GM13976 (cell line): ENCODE measurements at regions not wholly inside any gene's neighbourhood (a gene's known extent, or its start where the extent isn't known, plus 50 kb on each side); places are given as distances from the start of the nearest gene placed in this dataset.

Experiments
- DNase-seq: peaks from one replicate; pipeline ENCODE4 v3.0.0; 2012; ENCODE audit warnings: low spot score
- in situ Hi-C: fragments of 300-500 bp; cut with MboI; formaldehyde crosslinking; loops from one replicate; pipeline ENCODE4 v1.12.0; 2022; ENCODE audit warnings: low sequenced_read_pairs, mixed read lengths, inconsistent platforms; ENCODE audit not compliant: unreplicated experiment
- TF ChIP-seq, protein P1 (sequence below): IDR thresholded peaks from 2 replicates; pipeline ENCODE4 v1.5.1; 2012; ENCODE audit warnings: borderline replicate concordance, mild to moderate bottlenecking; ENCODE audit not compliant: insufficient read depth; ENCODE audit errors: extremely low read depth, missing control alignments, control extremely low read depth

GRCh38 chr2:156792242-156792840 lies 356.2 kb downstream of the GPD2 start:
- no peak for DNase-seq
- in situ Hi-C loops = no loop called here

DNA sequence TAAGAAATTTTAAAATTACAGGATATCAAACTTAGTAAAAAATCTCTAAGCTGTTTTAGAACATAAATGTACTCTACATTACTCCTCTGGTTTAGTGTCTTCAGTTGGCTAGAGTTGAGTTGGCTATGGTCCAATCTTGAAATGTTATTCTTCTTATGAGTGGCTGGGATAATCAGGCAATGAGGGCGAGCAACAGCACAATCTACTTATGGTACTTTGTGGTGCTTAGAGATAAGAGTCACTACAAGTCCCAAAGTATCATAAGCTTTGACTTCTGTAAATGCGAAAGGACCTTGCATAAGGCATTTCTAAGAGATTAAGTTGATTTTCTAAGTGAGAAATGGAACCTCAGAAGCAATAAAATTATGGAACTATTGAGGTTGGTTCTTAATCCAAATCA lies 361.7 kb downstream of the GPD2 start:
- in situ Hi-C loops = no loop called here
- no peak for DNase-seq
- TF ChIP-seq, protein P1, sequence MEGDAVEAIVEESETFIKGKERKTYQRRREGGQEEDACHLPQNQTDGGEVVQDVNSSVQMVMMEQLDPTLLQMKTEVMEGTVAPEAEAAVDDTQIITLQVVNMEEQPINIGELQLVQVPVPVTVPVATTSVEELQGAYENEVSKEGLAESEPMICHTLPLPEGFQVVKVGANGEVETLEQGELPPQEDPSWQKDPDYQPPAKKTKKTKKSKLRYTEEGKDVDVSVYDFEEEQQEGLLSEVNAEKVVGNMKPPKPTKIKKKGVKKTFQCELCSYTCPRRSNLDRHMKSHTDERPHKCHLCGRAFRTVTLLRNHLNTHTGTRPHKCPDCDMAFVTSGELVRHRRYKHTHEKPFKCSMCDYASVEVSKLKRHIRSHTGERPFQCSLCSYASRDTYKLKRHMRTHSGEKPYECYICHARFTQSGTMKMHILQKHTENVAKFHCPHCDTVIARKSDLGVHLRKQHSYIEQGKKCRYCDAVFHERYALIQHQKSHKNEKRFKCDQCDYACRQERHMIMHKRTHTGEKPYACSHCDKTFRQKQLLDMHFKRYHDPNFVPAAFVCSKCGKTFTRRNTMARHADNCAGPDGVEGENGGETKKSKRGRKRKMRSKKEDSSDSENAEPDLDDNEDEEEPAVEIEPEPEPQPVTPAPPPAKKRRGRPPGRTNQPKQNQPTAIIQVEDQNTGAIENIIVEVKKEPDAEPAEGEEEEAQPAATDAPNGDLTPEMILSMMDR = no peak

More at GRCh38 chr2:156792242-156792840, 356.2 kb downstream of the GPD2 start:
- TF ChIP-seq, protein P1 = no peak

- in situ Hi-C loops = no loop called here
- TF ChIP-seq, protein P1 = no peak
- no peak for DNase-seq
Measured at GRCh38 chr2:156800065-156800653, 364.0 kb downstream of the GPD2 start.

DNA sequence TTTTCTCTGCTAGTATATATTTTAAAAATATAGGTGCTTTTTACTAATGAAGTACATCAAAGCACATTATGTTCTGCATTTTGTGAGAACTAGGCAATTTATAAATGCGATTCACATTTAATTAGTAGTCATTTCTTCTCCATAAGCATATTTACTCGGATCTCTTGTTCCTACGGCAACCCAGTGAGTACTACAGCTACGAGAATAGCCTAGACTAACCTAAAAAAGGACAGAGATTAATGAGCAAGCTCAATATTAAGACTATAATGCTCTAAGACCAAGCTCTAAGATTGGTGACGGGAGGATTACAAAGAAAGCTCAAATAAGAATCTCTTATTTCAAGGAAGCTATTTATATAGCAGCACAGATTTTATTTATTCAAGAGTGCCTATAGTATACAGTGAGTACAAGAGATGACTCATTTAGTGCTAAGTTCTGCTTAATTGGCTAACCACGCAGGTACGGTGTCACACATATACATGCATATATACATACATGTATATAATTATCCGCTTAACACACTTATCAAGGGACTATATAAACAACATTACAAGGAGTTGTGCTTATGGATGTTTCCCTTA lies 364.7 kb downstream of the GPD2 start:
- TF ChIP-seq, protein P1 = no peak
- DNase-seq = no peak
- in situ Hi-C loops = no loop called here

DNA sequence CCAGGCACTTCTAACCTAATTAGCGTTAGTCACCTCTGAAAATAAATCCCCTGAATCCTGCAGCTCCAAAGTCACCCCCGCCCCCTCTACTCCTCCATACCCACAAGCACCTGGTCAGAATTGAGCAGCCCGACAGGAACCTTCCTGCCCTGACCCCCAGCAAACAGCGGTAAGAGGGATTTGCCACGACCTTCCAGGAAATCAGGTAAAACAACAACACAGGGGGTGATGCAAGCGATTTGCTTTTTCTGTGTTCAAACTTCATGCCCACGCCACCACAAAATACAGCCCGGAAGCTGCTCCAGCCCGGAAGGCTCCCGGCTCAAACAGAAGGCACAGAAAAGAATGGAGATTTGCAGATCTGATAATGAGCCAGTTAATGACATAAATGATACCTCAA lies 367.1 kb downstream of the GPD2 start:
- TF ChIP-seq, protein P1 = no peak
- DNase-seq = no peak
- in situ Hi-C loops = no loop called here

- in situ Hi-C loops = no loop called here
- TF ChIP-seq, protein P1 = no peak
- no peak for DNase-seq
Measured at GRCh38 chr2:156803967-156804366, 367.8 kb downstream of the GPD2 start.
